ENCODE measurements at regions not wholly inside any gene's neighbourhood (a gene's known extent, or its start where the extent isn't known, plus 50 kb on each side); places are given as distances from the start of the nearest gene placed in this dataset.
"Not testable (repeated sequence)": the region's sequence is repeated elsewhere in the genome, so short reads cannot be mapped to it uniquely, and the experiment has no call there.

DNA sequence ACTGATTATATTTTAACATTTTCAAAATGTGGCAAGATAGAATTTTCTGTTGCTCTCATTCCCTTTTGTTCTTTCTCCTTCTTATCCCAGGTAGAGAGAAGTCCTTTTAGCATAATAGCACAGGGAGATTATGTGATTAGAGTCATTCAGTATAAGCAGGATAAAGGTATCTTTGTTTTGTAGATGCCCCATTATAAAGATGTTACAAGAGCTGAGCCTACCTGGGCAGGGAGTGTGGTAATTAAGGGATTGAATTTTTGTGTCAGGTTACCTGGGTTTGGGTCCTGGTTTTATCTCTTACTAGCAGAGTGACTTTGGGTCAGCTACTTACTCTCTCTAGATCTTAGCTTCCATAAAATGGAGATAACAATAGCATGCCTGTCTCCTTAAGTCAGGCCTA is 536.5 kb downstream of the TMEM135 start:
- DNase-seq (ENCODE audit: low read depth): no peak
- TF ChIP-seq CTCF (IDR thresholded peaks at IDR 0.05; ENCODE audit: insufficient read depth, low read depth, low read length, missing control alignments): no peak
- no peak overlapping the region for H3K4me3 ChIP-seq (ENCODE audit: low read length)

DNA sequence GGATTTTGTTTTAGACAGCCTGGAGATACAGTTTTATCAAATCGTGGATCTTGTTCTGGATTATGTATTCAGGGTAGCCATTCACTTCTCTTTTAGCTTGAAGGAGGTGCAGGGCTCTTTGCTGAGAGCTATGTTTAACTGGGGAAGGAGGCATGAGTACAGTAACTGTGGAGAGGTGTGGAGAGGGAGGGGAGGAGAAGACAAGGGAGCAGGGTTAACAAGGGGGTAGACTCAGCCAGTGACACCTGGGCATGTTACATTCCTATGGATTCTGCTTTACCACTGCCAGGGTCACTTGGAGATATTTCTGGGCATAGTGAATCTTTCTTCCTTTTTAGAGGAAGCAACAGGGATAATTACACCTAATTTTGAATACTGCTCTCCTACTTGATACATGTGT is 536.0 kb downstream of the TMEM135 start:
- no peak for DNase-seq (ENCODE audit: low read depth)
- H3K4me3 ChIP-seq (ENCODE audit: low read length): no peak overlapping the region
- no peak for TF ChIP-seq CTCF (IDR thresholded peaks at IDR 0.05; ENCODE audit: insufficient read depth, low read depth, low read length, missing control alignments)

DNA sequence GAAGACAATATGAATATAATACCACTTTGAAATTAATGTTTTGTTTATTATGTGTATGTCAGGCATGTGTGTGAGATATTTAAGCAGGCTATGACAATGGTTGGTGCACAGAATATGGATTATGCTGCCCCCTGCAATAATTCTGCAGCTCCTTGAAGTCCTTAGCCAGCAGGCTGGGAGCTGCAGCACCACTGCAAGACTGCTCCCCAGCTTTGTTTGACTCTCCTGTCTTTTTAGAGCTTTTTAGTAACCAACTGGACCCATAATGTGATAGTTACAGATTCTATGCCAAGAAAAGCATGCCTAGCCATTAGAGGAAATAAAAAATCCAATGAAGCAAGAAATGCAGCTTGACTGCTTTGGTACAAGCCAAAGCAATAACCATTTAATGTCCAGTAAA is 535.1 kb downstream of the TMEM135 start:
- no peak overlapping the region for H3K4me3 ChIP-seq (ENCODE audit: low read length)
- no peak for DNase-seq (ENCODE audit: low read depth)
- no peak for TF ChIP-seq CTCF (IDR thresholded peaks at IDR 0.05; ENCODE audit: insufficient read depth, low read depth, low read length, missing control alignments)

GRCh38 chr11:87560352-87560751 is 522.6 kb downstream of the TMEM135 start:
- H3K4me3 ChIP-seq (ENCODE audit: low read length): no peak overlapping the region
- DNase-seq (ENCODE audit: low read depth): no peak
- TF ChIP-seq CTCF (IDR thresholded peaks at IDR 0.05; ENCODE audit: insufficient read depth, low read depth, low read length, missing control alignments): no peak

DNA sequence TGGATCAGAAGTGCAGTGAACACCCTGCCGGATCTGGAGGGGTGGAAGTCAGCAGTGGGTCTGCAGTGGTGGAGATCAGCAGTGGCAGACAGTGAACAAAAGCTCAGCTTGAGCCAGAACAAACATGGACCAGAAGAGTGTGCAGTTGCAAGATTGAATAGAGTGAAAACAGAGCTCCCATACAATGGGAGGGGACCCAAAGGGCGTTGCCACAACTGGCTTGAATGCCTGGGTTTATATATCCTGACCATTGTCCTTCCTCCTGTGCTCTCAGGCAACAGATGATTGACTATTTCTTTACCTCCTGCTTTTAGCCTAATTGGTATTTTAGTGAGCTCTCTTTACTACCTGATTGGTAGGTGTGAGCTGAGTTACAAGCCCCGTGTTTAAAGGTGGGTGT is 522.1 kb downstream of the TMEM135 start:
- not testable (repeated sequence) for H3K4me3 ChIP-seq (ENCODE audit: low read length); DNase-seq (ENCODE audit: low read depth)

DNA sequence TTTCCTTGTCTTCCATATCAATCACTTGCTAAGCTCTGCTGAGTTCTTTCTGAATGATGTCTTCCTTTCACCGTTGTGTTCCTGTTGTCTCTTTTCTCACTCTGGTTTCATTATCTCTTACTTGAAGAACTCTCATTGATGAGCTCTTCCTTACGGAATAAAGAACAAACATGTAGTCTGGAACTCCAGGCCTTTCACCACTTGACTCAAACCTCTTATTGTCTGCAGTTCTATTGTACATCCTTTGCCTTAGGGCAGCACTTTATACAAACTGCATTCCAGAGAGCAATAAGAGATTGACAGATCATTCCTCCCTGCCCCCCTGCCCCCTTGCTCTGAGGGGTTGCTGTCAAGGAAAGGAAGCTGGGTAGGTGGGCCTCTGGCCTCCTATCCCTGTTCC is 517.4 kb downstream of the TMEM135 start:
- no peak overlapping the region for H3K4me3 ChIP-seq (ENCODE audit: low read length)
- no peak for DNase-seq (ENCODE audit: low read depth)
- TF ChIP-seq CTCF (IDR thresholded peaks at IDR 0.05; ENCODE audit: insufficient read depth, low read depth, low read length, missing control alignments): no peak

- TF ChIP-seq CTCF (IDR thresholded peaks at IDR 0.05; ENCODE audit: insufficient read depth, low read depth, low read length, missing control alignments): no peak
- DNase-seq (ENCODE audit: low read depth): no peak
Observed at GRCh38 chr11:87548797-87549196, 511.1 kb downstream of the TMEM135 start.

GRCh38 chr11:87545858-87546257 is 508.1 kb downstream of the TMEM135 start:
- TF ChIP-seq CTCF (IDR thresholded peaks at IDR 0.05; ENCODE audit: insufficient read depth, low read depth, low read length, missing control alignments): no peak
- no peak overlapping the region for H3K4me3 ChIP-seq (ENCODE audit: low read length)
- no peak for DNase-seq (ENCODE audit: low read depth)

More at GRCh38 chr11:87548797-87549196, 511.1 kb downstream of the TMEM135 start:
- H3K4me3 ChIP-seq (ENCODE audit: low read length): no peak overlapping the region
